ENCODE measurements at regions not wholly inside any gene's neighbourhood (a gene's known extent, or its start where the extent isn't known, plus 50 kb on each side); places are given as distances from the start of the nearest gene placed in this dataset.

GRCh38 chr3:152943645-152944044 is 108.7 kb downstream of the P2RY1 start:
- TF ChIP-seq, protein P1, sequence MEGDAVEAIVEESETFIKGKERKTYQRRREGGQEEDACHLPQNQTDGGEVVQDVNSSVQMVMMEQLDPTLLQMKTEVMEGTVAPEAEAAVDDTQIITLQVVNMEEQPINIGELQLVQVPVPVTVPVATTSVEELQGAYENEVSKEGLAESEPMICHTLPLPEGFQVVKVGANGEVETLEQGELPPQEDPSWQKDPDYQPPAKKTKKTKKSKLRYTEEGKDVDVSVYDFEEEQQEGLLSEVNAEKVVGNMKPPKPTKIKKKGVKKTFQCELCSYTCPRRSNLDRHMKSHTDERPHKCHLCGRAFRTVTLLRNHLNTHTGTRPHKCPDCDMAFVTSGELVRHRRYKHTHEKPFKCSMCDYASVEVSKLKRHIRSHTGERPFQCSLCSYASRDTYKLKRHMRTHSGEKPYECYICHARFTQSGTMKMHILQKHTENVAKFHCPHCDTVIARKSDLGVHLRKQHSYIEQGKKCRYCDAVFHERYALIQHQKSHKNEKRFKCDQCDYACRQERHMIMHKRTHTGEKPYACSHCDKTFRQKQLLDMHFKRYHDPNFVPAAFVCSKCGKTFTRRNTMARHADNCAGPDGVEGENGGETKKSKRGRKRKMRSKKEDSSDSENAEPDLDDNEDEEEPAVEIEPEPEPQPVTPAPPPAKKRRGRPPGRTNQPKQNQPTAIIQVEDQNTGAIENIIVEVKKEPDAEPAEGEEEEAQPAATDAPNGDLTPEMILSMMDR (conservative IDR thresholded peaks at IDR 0.05), result no peak
- TF ChIP-seq ZFX (IDR thresholded peaks at IDR 0.05), result no peak

Measured in C4-2B (cell line).